Right ventricle myocardium inferior (tissue), 1 donor: ENCODE measurements at regions not wholly inside any gene's neighbourhood (a gene's known extent, or its start where the extent isn't known, plus 50 kb on each side); places are given as distances from the start of the nearest gene placed in this dataset.
"Not testable (repeated sequence)": the region's sequence is repeated elsewhere in the genome, so short reads cannot be mapped to it uniquely, and the experiment has no call there.

Source experiments
- ATAC-seq: fragments of 200-7000 bp; cut with Tn5 transposase; one replicate; pipeline ENCODE4 v1.9.1; 2020; ENCODE audit warnings: mild to moderate bottlenecking, moderate library complexity
- DNase-seq: peaks from one replicate; pipeline ENCODE4 v3.0.0; 2021; ENCODE audit errors: missing footprints
- intact Hi-C: fragments of 100-400 bp; cut with DNase I; formaldehyde crosslinking; loops from one replicate; pipeline ENCODE4 v1.11.0; 2022
- donor health status: DM: no; HTN: yes; CAD: no; lungs with severe emphysema.

DNA sequence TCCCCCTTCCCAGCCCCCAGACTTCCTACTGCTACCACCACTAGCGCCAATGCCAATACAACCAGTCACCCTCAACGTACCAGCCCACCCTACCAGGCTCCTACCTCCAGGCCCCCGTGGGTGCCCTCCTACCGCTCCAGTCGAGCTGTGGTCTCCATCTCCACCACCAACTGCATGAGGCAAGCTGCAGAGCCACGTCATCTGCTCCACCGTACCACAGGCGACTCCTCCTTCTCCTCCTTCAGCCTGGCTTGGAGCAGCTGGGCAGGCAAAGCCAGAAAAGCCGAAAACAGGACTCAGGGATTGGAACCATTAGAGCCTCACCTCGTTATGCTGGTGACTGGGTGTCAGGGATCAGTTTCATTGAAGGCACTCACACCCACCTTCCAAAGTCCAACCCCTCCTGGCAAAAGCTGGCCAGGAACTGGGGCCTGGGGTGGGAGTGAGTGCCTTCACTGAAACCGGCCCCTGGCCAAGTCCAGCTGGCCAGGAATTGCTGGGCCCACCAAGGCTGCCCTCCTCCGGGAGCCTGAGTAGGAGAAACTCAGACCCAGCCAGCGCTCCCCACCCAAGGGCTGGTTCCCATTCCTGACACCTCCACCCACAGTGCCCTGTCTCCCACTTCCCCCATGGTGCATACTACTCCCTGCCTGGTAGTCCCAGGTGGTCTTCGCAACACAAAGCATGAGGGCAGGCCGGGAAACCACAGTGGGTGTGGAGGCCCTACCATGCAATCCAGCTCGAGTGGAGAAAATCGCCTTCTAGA, 176.2 kb downstream of the USP22 start:
- ATAC-seq, DNase-seq, intact Hi-C loops: not testable (repeated sequence)

GRCh38 chr17:20867436-20867937, 175.3 kb downstream of the USP22 start:
- intact Hi-C loops, DNase-seq, ATAC-seq: not testable (repeated sequence)

- intact Hi-C loops, ATAC-seq, DNase-seq: not testable (repeated sequence)
Observed at GRCh38 chr17:20867938-20868661, 174.7 kb downstream of the USP22 start.

GRCh38 chr17:20868662-20869007, 174.2 kb downstream of the USP22 start:
- DNase-seq, ATAC-seq, intact Hi-C loops: not testable (repeated sequence)

GRCh38 chr17:20873173-20873572, 169.6 kb downstream of the USP22 start:
- ATAC-seq, DNase-seq, intact Hi-C loops: not testable (repeated sequence)

- ATAC-seq, DNase-seq, intact Hi-C loops: not testable (repeated sequence)
Observed at GRCh38 chr17:20873688-20874328, 169.0 kb downstream of the USP22 start.

DNA sequence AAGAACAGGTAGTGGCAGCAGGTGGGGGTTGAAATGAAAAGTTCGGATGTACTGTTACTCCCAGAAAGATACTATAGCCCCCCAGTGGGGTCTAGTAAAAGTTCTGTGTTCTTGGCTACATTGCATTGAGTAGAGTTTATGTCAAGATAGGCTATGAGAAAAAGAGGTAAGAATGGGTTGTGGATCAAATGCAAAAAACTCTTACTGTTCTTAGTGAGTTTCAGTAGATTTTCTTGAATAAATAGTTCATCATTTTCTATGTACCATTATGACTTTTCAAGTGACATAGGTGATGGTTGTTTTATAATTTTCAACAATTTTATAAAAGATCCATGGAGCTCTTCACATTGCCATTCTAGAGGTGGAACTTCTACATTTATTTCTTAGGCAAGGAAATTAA, 165.4 kb downstream of the USP22 start:
- ATAC-seq, DNase-seq, intact Hi-C loops: not testable (repeated sequence)

- ATAC-seq: no peak
- intact Hi-C loops: no loop called here
Observed at GRCh38 chr17:20890338-20890737, 152.5 kb downstream of the USP22 start.

DNA sequence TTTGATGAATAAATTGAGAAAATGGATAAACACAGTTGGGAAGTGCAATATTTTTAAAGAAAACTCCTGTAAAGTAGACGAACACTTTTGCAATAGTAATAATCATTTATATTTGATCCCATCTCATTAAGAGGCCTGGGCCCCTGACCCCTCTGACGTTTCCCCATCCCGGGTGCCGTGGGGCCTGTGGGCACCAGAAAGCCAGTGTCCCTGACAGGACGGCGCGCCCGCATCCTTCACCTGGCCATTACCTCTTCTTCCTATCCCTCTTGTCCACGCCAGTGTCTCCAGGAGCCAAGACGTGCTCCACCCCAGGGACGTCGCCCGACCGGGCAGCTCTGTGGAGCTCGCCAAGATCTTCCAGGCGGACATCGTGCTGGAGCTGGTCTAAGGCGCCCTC, 147.4 kb downstream of the USP22 start:
- ATAC-seq, intact Hi-C loops, DNase-seq: not testable (repeated sequence)

More at GRCh38 chr17:20890338-20890737, 152.5 kb downstream of the USP22 start:
- no peak for DNase-seq

- intact Hi-C loops: no loop called here
- DNase-seq (peak; percentile 67), ATAC-seq (peak; percentile 42)
Observed at GRCh38 chr17:20896153-20896649, 146.6 kb downstream of the USP22 start.

GRCh38 chr17:20898726-20899125, 144.1 kb downstream of the USP22 start:
- intact Hi-C loops, DNase-seq, ATAC-seq: not testable (repeated sequence)

DNA sequence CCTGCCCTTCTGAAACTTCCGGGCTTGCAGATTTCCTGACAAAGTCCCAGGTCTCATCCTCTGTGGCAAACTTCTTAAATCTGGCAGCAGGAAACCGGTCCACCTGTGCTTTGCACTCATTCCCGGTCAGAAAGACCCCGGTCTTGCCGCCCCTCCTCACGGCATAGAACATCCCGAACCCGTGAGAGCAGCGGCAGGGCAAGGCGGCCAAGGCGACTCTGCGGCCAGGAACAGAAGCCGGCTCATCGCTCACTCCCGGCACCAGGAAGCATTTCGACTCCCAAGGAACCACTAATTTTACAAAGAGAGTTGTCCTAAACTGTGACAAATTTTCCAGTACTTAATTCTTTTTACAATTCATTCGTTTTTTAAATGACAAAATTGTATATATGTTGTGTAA, 140.3 kb downstream of the USP22 start:
- intact Hi-C loops, ATAC-seq, DNase-seq: not testable (repeated sequence)

GRCh38 chr17:20903549-20903948, 139.3 kb downstream of the USP22 start:
- intact Hi-C loops, ATAC-seq, DNase-seq: not testable (repeated sequence)

DNA sequence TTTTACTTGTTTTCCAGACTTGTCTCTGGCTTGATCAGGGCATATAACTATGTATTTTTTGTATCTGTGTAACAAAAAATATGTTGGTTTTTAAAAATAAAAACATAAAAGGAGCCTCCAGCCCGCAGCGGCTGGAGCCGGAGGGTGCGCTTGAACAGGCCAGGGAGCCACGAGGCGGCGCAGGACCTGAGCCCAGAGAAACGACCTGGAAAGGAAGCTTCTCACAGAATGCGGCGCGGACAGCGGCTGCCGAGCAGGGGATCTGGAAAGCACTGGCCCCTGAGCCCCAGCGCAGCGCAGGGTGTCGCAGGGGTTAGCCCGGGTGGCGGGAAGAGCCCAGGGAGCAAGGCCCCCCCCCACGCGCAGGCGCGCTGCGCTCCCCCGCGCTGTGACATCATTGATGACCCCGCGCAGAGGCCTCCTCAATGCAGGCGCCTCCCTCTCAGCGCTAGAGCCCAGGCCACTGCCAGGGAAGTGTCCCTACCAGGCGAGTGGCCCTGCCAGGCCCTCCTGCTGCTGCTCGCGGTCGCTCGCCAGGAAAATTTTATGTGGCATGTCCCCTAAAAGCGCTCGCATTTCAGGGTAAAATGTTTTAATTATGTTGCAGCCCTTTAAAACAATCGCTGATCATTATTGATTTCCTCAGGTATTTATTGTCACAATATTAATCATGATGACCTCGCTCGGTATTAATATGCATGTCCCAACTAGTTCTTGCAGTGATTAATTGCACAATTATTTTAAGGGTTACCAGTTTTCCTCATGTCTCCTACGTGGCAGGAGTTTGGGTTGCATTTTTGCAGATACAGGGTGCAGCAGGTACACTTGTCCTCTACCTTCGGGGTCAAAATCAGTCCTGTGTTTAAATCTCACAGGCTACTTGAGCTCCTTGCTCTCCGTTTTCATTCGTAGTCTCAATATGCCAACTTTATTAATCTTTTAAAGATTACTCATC, 134.2 kb downstream of the USP22 start:
- ATAC-seq (peak; percentile 100), DNase-seq (peak; percentile 94)
- intact Hi-C loops: loop anchor here (1.0 kb wide), 2 partner anchors 85 to 134 kb away; no protein-coding TSS in a partner anchor

DNA sequence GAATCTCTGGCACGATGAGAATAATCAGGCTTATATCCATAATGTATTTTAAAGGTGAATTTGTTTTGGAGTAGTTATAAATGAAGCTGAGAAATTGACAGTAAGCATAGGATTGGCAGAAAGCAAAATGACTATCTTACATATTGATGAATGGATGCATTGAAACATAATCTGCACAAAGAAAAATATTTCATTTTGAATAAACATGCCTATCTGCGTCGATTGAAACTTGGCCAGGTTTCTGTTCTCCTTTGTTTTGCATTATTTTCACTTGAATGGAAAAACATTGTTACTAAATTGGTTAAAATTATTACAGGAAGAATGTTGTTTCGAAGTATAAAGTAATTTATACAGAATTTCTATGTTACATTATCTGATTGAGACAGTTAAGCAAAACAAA, 128.2 kb downstream of the USP22 start:
- ATAC-seq (no peak), DNase-seq (no peak)
- intact Hi-C loops: no loop called here

DNA sequence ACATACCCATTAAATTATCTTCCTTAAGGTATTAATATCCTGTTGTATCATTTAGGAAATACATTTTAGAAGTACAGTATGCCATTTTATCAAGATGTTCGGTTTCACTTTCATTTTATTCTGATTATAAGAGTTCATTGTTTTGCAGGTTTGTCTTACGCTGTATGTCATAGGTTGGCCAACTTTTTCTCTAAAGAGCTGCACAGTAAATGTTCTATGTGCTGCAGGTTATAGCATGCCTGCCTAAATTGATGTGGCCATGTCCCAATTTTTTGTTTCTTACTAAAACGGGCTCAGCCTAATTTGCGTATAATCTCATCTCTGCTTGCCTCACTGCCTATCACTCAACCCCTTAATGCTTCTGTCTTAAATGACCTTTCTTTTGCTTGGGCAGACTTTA, 126.4 kb downstream of the USP22 start:
- no peak for DNase-seq
- intact Hi-C loops: no loop called here
- ATAC-seq: no peak

DNA sequence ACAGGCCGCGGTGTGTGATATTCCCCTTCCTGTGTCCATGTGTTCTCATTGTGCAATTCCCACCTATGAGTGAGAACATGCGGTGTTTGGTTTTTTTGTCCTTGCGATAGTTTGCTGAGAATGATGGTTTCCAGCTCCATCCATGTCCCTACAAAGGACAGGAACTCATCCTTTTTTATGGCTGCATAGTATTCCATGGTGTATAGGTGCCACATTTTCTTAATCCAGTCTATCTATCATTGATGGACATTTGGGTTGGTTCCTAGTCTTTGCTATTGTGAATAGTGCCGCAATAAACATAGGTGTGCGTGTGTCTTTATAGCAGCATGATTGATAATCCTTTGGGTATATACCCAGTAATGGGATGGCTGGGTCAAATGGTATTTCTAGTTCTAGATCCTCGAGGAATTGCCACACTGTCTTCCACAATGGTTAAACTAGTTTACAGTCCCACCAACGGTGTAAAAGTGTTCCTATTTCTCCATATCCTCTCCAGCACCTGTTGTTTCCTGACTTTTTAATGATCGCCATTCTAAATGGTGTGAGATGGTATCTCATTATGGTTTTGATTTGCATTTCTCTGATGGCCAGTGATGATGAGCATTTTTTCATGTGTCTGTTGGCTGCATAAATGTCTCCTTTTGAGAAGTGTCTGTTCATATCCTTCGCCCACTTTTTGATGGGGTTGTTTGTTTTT, 125.1 kb downstream of the USP22 start:
- ATAC-seq, DNase-seq, intact Hi-C loops: not testable (repeated sequence)
